ENCODE measurements at regions not wholly inside any gene's neighbourhood (a gene's known extent, or its start where the extent isn't known, plus 50 kb on each side); places are given as distances from the start of the nearest gene placed in this dataset.

DNA sequence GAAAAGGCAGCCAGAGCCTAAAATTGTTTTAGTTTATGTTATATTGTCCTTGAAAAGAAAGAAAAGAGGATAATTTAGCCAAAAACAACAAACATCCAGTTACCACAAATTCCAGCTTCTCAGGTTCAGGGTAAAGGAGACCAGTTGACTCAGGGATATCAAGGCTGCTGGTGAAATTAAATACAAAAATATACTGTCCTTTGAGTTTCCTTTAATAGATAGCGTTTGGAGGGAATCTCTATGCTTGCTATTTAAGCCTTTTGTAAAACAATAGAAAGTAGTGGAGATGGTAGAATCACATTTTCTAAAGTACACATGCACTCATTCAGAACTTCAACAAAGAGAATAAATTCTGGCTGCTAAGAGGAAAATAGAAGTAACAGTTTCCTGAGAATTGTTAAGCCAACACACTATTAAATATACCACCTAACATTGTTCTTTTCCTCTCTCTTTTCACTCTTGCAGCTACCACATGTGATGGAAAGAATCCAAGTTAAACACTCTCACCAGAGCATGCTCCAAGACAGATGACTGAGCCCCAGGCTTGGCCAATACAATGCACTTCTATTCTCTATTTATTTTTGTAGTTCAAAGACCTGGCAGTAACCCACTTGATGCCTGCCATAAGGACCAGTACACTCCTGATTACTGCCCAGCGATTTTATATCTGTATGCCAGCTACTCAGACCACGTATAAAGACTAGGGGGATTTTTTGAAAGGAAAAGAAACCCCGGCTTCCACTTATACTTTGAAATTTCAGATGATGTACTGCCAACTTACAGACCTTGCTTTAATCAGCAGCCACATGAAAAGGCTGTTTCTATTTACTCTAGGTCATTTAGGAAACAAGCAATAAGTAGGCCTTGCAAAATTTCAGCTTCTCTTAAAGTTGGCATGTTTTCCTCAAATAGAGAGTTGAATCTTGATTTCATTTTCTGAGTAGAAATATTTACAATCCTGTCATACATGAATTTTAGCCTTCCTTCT, 756.9 kb downstream of the FAT4 start:
- H3K4me3 ChIP-seq (ENCODE audit: low read depth, low read length): no peak overlapping the region
- H3K36me3 ChIP-seq: no peaks in the 10 kb centered on the region
- no peak overlapping the region for H3K27ac ChIP-seq
- no peak for DNase-seq
- TF ChIP-seq, protein P1, sequence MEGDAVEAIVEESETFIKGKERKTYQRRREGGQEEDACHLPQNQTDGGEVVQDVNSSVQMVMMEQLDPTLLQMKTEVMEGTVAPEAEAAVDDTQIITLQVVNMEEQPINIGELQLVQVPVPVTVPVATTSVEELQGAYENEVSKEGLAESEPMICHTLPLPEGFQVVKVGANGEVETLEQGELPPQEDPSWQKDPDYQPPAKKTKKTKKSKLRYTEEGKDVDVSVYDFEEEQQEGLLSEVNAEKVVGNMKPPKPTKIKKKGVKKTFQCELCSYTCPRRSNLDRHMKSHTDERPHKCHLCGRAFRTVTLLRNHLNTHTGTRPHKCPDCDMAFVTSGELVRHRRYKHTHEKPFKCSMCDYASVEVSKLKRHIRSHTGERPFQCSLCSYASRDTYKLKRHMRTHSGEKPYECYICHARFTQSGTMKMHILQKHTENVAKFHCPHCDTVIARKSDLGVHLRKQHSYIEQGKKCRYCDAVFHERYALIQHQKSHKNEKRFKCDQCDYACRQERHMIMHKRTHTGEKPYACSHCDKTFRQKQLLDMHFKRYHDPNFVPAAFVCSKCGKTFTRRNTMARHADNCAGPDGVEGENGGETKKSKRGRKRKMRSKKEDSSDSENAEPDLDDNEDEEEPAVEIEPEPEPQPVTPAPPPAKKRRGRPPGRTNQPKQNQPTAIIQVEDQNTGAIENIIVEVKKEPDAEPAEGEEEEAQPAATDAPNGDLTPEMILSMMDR (IDR thresholded peaks at IDR 0.05; ENCODE audit: low read depth, low read length): no peak
- no peaks in the 10 kb centered on the region for H3K9me3 ChIP-seq (ENCODE audit: severe bottlenecking)
- no peaks in the 10 kb centered on the region for H3K27me3 ChIP-seq (ENCODE audit: insufficient read depth, low read depth, severe bottlenecking)

- DNase-seq: no peak
- Histone ChIP-seq H3K27me3 (ENCODE audit: insufficient read depth, low read depth, severe bottlenecking) (no peaks in the 10 kb centered on the region), H3K36me3 (no peaks in the 10 kb centered on the region), H3K4me3 (ENCODE audit: low read depth, low read length) (no peak overlapping the region), H3K9me3 (ENCODE audit: severe bottlenecking) (no peaks in the 10 kb centered on the region), H3K27ac (no peak overlapping the region)
- TF ChIP-seq, protein P1 (IDR thresholded peaks at IDR 0.05; ENCODE audit: low read depth, low read length): no peak
These were observed 766.6 kb downstream of the FAT4 start for GRCh38 chr4:126081336-126081735.

GRCh38 chr4:126086041-126086440, 771.3 kb downstream of the FAT4 start:
- Histone ChIP-seq H3K9me3 (ENCODE audit: severe bottlenecking) (no peaks in the 10 kb centered on the region), H3K27me3 (ENCODE audit: insufficient read depth, low read depth, severe bottlenecking) (no peaks in the 10 kb centered on the region), H3K27ac (no peak overlapping the region), H3K36me3 (no peaks in the 10 kb centered on the region), H3K4me3 (ENCODE audit: low read depth, low read length) (no peak overlapping the region)
- TF ChIP-seq, protein P1 (IDR thresholded peaks at IDR 0.05; ENCODE audit: low read depth, low read length): no peak
- DNase-seq: no peak

DNA sequence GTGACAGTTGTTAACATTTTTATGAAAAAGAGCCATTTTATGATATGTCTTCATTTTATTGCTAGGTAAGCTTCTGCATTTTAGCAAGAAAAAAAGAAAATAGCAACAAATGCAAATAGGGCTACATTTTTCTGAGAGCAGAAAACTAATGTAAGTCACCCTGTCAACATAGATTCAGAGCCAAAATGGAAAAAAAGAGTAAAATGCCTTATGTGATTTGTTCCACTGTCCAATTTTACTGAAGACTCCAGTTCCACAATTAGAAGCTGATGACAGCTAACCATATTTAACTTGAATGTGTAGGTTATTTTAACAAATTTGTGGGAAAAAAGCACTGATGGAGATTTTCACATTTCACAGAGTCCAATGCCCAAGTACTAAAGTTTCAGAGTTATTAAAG, 772.3 kb downstream of the FAT4 start:
- TF ChIP-seq, protein P1 (IDR thresholded peaks at IDR 0.05; ENCODE audit: low read depth, low read length): no peak
- Histone ChIP-seq H3K4me3 (ENCODE audit: low read depth, low read length) (no peak overlapping the region), H3K27ac (no peak overlapping the region), H3K9me3 (ENCODE audit: severe bottlenecking) (no peaks in the 10 kb centered on the region), H3K36me3 (no peaks in the 10 kb centered on the region), H3K27me3 (ENCODE audit: insufficient read depth, low read depth, severe bottlenecking) (no peaks in the 10 kb centered on the region)
- DNase-seq: no peak

- no peaks in the 10 kb centered on the region for H3K9me3 ChIP-seq (ENCODE audit: severe bottlenecking)
- TF ChIP-seq, protein P1 (IDR thresholded peaks at IDR 0.05; ENCODE audit: low read depth, low read length): no peak
These were observed 782.5 kb downstream of the FAT4 start for GRCh38 chr4:126097155-126097799.

More at GRCh38 chr4:126097155-126097799, 782.5 kb downstream of the FAT4 start:
- Histone ChIP-seq H3K27ac (no peak overlapping the region), H3K4me3 (ENCODE audit: low read depth, low read length) (no peak overlapping the region), H3K27me3 (ENCODE audit: insufficient read depth, low read depth, severe bottlenecking) (no peaks in the 10 kb centered on the region), H3K36me3 (no peaks in the 10 kb centered on the region)
- DNase-seq: no peak
